ENCODE measurements at regions not wholly inside any gene's neighbourhood (a gene's known extent, or its start where the extent isn't known, plus 50 kb on each side); places are given as distances from the start of the nearest gene placed in this dataset.
"Not testable (repeated sequence)": the region's sequence is repeated elsewhere in the genome, so short reads cannot be mapped to it uniquely, and the experiment has no call there.

DNA sequence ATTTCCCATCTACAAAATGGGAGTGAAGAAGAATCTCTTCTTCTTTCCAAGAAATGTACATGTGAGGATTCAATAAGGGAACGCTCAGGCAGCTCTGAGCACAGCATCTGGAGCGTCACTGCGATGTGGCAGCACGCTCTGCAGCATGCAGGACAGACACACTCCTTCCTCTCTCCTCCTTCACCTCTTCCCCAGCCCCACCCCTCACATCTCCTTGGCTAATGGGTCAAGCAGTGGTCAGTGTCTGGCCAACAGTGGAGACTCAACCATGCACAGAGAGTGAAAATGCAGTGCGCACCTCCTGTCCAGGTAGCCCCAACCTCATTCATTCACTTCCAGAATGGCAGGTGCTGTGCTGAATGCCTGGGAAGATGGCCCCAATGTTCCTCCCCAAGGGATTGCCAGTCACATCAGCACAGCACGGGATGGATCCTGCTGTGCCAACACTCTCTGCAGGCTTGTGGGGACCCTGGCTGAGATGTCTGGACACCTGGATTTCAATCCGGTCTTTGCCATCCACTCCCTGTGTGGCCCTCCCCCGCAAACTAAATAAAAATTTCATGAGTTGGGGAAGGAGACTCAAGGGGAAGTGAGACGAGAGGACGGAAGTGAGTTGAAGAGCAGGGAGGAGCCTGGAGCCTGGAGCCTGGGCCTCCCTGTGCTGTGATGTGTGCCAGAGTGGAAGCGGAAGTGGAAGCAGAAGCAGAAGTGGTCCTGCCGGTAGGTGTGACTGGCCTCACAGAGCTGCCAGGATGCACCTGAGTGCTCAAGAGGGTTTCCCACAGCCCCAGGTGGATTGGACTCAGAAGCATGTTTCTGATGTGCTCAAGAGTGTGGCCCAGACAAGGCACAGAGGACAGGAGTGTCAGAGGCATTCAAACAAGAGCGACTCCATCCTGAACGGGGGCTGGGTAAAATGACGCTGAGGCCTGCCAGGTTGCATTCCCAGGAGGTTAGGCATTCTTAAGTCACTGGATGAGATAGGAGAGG is 163.9 kb downstream of the SMAD6 start:
- DNase-seq: no peak

DNA sequence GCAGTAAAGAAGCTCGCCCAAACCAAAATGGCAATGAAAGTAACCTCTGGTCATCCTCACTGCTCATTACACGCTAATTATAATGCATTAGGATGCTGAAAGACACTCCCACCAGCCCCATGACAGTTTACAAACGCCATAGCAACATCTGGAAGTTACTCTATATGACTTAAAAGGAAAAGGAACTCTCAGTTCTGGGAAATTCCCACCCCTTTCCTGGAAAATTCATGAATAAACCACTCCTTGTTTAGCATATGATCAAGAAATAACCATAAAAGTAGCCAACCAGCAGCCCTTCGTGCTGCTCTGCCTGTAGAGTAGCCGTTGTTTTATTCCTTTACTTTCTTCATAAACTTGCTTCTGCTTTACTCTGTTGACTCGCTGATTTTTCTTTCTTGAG is 164.6 kb downstream of the SMAD6 start:
- DNase-seq: no peak

DNA sequence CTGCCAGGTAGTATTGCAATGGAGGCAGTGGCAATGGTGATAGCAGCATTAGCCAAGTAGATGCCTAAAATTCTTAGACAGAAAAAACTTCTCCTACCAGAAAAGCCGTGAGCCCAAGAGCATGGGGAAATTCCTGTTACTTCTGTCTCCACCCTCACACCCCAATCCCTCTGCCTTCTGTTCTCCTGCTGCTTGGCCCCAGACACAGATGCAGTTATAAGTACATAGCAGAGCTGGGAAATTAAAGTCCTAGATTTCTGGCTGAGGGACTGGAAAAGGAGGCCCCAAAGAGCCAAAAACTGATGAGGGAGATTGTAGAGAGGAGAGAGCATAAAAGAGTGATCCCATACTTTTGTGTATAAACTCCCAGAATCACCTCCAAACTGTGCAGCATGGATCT is 166.9 kb downstream of the SMAD6 start:
- no peak for DNase-seq

DNA sequence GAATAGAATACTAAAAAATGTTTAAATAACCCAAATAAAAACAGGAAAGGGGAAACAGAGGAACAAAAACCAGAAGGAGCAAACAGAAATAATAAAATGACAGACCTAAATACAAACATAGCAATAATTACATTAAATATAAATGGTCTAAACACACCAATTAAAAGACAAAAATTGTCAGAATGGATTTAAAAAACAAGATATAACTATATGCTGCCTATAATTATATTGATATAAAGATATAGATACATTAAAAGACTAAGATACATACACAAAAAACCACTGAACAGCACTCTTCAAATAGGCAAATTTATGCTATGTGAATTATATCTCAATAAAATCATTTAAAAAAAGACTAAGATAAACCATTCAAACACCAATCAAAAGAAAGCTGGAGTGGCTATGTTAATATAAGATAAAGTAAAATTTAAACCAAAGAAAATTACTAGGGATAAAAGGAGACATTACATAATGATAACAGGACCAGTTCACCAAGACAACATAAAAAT is 168.9 kb downstream of the SMAD6 start:
- DNase-seq: no peak

DNA sequence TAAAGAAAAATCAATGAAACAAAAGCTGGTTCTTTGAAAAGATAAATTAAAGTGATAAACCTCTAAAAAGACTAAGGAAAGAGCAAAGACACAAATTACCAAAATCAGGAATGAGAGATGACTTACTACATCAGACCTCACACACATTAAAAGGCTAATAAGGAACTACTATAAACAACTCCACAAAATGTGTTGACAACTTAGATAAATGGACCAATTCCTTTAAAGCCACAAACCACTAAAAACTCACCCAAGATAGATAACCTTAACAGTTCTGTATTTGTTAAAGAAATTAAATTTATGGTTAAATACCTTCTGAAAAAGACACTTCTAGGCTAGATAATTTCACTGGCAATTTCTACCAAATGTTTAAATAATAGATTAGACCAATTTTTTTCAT is 170.4 kb downstream of the SMAD6 start:
- no peak for DNase-seq

DNA sequence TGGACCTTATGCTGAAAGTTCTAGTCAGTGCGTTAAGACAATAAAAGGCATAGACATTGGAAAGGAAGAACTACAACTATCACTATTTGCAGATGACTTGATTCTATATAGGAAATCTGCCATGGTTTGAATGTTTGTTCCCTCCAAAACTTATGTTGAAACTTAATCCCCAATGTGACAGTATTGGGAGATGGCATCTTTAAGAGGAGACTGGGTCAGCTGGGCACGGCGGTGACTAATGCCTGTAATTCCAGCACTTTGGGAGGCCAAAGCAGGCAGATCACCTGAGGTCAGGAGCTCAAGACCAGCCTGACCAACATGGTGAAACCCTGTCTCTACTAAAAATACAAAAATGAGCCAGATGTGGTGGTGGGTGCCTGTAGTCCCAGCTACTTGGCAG is 171.3 kb downstream of the SMAD6 start:
- not testable (repeated sequence) for DNase-seq

DNA sequence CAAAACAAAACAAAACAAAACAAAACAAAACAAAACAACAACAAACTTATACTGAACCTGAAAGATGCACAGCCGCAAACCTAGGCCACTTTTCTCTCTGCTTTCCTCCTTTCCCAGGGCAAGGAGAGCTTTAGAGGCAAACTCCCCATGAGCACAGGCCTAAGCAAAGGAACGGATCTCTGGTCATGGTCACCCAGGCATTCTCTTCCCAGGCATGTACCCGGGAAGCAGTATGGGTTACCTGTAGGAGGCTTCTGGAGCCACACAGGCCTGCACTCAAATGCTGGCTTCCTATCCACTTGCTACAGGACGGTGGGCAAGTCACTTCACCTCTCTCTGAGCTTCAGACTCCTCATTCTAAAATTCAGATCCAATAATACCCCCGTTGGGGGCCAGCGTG is 171.8 kb downstream of the SMAD6 start:
- DNase-seq: no peak

DNA sequence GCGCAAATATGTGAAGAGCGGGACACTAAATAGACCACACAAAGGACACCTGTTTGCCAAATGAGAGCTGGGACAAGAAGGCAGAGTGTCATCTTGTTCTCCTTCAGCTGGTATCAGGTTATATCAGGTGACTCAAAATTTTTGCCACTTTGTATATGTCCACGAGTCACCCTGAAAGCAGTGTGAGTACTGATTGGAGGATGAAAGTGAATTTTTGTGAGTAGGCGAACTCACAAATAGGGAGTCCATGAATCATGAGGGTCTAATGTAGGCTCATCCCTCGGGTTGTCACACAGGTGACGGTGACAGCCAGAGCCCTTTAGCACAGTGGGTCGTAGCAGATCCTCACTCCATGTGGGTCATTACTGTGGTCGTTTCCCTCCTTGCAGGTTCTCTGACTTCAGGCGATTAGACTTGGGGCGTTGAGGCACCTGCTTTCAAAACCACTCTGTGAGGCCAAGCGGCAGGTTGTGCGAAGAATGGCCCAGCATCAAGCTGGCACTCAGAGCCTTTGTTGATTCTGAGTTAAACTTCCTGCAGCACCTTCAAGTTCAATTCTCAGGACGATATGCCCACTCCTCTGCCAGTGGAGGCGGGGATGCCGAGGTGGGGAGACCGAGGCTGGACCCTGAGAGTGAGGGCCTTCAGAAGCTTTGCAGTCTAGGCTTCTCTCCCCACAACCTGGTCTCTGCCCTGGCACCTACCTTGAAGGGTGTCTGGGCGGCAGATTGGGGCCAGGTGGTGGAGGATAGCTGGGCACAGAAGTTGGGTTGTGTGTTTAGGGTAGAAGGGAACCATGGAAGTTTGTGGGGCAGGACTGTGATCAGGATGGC is 173.8 kb downstream of the SMAD6 start:
- no peak for DNase-seq

DNA sequence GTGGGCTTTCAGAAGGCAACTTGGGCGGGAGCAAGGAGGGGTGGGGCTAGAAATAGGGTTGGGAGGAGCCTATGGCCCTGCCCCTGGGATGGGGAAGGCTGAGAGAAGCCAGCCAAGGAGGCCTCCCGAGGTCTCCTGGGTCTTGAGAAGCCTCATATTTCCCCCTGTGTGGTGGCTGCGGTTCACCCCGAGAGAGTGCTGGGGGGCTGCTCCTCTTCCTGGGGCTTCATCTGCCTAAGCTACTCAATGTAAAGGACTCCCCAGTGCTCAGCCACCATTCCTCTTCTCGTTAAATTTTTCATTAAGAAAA is 174.3 kb downstream of the SMAD6 start:
- no peak for DNase-seq

DNA sequence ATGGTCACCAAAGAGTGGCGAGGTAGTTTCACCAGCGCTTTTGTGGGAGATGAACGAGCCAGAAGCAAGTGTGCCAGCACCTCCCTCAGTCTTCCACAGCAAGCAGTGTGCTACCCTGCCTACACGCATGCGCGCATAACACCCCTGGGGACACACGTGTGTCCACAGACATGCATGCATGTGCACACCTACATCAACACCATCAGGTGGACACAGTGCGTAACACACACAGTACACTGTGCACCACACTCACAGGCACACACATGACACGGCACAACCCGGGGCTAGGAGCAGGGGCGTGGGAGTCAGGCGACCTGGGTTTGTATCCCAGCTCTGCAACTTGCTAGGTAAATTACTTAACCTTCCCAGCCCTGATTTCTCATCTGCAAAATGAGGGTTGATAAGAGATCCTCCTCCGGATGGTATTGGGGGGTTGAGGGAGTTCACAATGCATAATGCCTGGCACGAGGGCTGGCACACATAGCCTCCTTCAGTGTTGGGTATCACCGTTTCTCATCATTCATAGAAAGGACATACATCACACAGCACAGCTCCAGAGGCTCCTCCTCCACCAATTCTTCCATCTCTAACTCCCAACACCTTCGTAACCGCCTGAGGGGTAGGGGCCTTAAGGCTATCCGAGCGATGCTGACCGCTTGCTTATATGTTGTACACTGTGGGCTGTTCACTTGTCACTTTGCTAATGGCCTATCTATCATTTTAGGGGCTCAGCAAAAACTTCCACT is 174.9 kb downstream of the SMAD6 start:
- DNase-seq: no peak

DNA sequence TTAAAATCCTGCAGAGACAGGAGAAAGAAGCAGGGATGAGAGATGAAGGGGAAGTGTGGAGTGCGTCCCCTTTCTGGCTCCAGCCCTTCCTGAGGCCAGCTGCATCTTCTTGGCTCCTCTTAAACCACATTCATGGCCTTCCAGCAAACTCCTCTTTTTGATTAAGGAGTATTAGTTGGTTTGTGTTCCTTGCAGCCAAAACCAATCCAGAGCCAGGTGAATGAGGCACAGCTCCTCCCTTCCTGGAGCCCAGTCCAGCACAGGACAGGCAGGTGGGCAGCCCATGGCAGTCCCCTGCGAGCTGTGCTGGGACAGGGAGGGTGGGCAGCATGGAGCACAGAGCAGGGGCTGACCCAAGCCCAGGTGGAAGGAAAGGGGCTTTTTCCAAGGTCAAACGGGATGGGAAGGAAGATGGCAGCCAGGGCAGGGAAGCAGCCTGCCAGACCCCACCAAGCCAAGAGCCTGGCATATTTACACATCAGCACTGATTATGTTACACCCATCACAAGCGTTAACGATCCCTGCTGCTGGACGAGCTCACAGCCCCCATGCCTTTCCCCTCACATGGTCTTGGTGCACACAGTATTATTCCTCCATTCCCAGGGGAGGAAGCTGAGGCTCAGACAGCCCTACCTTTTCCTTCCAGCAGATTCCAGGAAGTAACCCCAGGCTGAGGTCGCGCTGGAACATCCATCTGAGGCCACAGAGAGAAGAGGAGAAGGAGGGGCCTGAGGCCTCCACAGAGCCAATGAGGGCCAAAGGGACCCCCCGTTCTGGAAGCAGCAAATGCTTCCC is 175.6 kb downstream of the SMAD6 start:
- no peak for DNase-seq

DNA sequence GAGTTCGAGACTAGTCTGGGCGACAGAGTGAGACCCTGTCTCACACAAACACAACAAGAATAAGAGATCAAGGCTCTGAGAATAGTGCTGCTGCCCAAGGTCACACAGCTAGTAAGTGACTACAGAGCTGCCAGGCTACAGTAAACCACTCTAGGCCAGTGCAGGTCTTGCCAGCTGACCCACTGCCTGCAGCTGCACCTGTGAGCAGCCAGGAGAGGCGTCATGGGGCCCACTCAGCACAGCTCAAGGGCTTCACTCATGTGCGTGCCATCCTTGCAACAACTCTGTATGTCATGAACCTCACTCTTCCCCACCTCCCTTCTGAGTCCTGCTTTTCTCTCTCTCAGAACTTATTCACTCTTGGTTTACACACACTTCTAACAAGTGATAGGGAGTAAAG is 176.7 kb downstream of the SMAD6 start:
- DNase-seq: no peak

DNA sequence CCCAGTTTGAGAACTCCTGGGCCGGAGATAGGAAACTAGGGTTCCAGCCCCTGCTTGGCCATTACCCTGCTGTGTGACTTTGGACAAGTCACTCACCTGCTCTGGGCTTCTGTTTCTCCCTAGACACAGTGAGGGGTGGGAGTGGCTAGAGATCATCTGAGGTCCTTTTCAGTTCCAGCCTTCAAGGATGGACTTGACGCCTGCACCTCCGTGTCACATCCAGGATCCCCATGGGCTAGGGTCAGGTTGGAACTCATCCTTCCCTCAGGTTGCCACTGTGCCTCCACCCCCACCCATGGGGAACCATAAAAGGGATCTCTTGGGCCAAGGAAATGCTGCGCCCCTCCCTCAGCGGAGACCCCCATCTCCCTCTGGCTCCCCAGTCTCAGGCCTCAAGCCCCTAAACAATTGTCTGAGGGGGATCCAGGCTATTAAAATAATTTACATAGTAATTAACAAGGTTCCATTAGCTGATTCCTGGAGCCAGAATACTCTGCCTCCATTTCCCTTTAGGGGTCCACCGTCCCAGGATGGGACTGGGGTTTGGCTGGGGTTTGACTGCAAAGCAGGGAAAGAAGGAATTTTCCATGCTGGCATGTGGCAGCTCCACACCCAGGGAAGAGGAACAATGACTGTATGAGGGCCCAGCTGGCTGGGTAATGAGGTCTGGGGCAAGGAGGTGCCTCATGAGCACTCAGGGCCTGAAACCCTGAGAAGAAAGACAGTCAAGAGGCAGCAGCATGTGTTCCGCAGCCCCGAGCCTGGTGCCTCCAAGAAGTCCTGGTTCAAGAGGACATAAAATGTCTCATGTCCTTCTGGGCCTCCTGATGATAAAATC is 177.7 kb downstream of the SMAD6 start:
- no peak for DNase-seq

DNA sequence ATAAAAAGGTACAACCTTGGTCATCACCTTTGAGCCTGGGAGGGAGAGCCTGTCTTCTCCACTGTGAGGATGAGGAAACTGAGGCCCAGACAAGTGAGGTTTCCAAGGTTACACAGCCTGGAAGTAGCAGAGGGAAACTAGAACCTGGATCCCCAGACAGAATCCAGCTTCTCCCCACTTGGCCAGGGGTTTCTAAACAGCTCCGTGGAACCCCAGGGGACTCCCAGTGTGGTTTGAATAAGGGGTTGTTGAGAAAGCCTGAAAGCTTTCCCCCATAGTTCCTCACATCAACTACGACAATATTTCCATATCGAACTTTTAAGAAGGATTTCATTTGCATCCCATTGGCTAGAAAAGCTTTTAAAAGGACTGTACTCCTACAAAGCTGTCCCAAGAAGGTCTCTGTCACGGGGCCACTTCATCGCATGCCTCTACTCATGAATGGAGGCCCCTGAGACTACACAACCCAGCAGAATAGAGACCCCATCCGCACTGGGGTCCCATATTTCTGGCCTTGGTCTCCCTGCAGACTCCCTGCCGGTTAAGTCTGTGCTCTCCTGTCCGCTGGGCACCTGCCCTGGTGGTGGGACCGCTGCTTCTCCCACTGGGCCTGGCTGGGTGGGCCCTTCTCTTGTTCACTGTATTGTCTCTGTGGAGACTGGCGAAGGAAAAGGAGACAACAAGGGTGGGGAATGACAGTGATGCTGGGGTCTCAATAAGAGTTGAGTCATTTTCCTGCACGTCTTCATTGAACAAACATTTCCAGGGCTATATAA is 178.5 kb downstream of the SMAD6 start:
- DNase-seq: no peak

DNA sequence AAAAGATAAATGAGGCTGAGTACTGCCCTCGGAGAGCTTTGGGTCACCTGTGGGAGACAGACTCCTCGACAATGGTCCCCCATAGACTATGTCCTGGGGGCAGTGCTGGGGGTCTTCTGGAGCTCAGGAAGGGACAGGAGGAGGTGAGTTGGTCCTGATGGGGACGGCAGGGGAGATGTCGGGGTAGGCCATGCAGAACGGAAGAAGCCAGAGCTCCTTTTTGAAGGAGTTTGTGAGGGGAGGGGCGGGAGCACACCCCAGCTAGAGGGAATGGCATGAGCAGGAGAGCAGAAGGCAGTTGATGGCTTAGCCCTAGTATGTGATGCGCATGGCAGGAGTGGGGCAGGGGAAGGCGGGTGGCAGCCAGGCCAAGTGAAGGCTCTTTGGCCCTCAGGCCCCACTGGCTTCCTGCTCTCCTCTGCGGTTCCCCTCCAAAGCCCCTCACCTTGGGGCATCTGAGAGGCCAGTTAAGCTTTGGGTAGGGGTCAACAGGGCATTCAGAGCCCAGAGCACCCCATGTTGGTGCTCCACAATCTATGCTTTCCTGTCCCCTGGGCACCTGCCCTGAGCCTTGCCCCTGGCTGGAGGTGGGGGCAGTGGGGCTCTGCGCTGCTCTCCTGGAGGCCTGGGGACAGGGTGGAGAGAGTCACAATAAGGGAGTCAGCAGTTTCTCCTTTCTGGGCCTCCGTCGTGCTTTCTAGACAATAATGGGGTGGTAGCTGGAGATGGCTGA is 179.3 kb downstream of the SMAD6 start:
- no peak for DNase-seq

DNA sequence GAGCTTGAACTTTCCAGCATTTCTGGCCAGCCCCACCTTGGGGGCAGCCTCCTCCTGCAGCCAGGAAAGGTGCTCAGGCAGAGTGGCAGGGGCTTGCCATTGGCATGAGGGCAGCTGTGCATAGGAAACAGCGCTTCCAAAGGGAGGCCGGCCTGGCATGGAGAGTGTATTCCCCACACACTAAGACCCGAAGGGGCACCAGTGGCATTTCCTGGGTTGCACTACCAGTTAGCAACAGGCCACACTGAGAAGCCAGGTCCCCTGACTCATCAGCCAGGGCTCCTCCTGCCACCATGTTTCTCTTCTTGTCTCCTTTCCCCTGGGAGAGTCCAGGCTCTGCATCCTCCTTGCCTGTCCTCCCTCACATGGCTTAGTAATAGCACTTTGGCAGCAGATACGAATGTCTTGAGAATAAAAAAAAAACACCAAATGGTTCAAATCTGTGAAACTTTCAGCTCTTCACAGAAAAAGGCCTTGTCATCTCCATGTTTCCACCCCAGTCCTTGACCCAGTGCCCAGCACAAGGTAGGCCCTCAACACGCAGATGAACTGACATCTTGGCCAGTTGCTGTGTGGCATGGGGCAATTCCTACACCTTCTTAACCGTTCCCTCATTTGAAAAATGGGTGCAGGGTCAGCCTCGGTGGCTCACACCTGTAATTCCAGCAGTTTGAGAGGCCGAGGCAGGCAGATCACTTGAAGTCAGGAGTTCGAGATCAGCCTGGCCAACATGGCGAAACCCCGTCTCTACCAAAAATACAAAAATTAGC is 180.4 kb downstream of the SMAD6 start:
- DNase-seq: no peak

DNA sequence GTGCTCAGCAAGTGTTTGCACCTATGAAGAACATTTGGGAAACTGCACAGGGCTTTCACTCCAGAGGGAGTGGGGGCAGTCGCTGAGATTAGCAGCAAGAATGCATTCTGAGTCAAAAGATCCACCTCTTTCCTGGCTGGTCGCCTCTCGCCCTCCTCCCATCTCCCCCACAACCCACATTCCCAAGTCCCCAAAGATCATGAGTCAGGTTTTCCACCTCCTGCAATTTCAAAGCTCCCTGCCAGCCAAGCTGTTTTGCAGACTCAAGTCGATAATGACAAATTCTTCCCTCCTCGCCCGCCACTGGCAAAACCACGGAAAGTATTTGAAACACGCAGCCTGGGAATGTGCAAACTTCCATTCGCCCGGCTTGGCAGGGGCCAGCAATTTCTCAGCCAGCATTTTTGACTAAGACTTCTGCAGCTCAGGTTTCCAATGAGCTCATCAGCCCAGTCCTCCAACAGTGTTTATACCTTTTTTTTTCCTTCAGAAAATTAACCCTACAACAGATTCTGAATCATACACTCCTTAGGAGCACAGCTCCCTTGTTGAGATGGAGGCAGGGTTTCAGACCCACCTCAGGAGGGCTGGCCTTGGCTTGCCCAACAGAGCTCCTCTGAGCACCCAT is 181.4 kb downstream of the SMAD6 start:
- peak in 1 of 2 experiments; percentile 19 for DNase-seq

DNA sequence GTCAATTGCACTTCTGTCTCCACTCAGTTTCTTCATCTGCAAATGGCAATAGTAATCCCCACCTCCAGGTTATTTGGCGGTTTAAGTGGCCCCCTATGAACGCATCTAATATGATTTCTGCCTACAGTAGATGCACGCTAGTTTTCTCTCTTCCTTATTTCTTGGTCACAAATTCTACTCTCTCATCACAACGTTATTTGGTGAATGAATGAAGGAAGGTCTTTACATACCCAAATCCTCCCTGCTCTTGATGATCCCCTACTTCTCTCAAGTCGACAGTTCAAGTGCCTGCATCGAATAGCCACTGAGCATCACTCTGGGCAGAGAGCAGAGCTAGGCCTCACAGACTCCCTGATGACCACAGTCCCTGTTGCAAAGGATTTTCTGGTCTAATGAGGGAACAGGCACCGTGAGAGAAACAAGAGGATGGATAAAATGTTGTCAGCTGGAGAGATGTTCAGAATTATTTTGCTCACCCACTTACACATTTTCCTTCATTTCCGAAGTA is 181.2 kb upstream of the SMAD3 start:
- DNase-seq: no peak

Measured in activated CD4-positive, alpha-beta T cell treated with anti-CD3 and anti-CD28 coated beads, Interleukin-2, amount 50 U/mL, for 48 hours (primary cell).